Mucosa of descending colon (tissue), 3 donors: ENCODE measurements at regions not wholly inside any gene's neighbourhood (a gene's known extent, or its start where the extent isn't known, plus 50 kb on each side); places are given as distances from the start of the nearest gene placed in this dataset.
"Not testable (repeated sequence)": the region's sequence is repeated elsewhere in the genome, so short reads cannot be mapped to it uniquely, and the experiment has no call there.

ENCODE experiments used
- ATAC-seq: fragments of 200-7000 bp; cut with Tn5 transposase; one replicate; pipeline ENCODE4 v1.9.1; 2020; ENCODE audit warnings: mild to moderate bottlenecking, moderate library complexity
- DNase-seq, 3 donors: peaks; one replicate each; pipeline ENCODE4 v3.0.0-alpha.2; 2020
- H3K36me3 ChIP-seq: fragments of 200-600 bp; one replicate; pipeline ENCODE4 v1.8.0; 2021; ENCODE audit warnings: low read depth, mild to moderate bottlenecking
- H3K4me1 ChIP-seq: fragments of 200-600 bp; one replicate; pipeline ENCODE4 v1.8.0; 2021; ENCODE audit warnings: low read depth, mild to moderate bottlenecking
- H3K4me3 ChIP-seq: fragments of 200-600 bp; one replicate; pipeline ENCODE4 v1.8.0; 2021; ENCODE audit warnings: mild to moderate bottlenecking
- H3K9me3 ChIP-seq: fragments of 200-600 bp; one replicate; pipeline ENCODE4 v1.8.0; 2021; ENCODE audit warnings: mild to moderate bottlenecking
- intact Hi-C, 2 donors: fragments of 100-400 bp; cut with DNase I in 1 of 2; cut with micrococcal nuclease in 1 of 2; formaldehyde crosslinking; loops; one replicate each; pipeline versions ENCODE4 v1.11.0 to v1.11.1; 2022; cut with DNase I, micrococcal nuclease
- TF ChIP-seq, protein P1 (sequence below): fragments of 200-600 bp; IDR thresholded peaks from one replicate; pipeline ENCODE4 v1.8.0; 2022; ENCODE audit warnings: antibody characterized with exemption, mild to moderate bottlenecking
- donor health status: DM: no; HTN: no; CAD: no; lungs with moderate emphysema.
- donor health status: DM: no; HTN: no; CAD: no.
- donor health status: DM: no; HTN: yes; CAD: no.

DNA sequence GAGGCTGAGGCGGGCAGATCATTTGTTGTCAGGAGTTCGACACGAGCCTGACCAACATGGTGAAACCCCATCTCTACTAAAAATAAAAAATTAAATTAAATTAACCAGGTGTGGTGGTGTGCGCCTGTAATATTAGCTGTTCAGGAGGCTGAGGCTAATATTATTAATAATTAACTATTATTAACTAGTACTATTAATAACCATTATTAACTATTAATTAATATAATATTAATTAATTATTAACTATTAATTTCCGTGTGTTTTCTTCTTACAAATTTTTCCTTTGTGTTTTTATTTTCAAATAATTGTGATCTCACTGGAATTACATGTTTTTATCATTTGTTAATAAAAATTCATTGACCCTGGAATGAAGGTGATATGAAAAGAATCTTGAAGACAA is 557.4 kb upstream of the ADGRB3 start:
- Histone ChIP-seq H3K4me3 (no peak overlapping the region), H3K4me1 (no peaks in the 10 kb centered on the region), H3K9me3 (no peaks in the 10 kb centered on the region), H3K36me3 (no peaks in the 10 kb centered on the region)
- TF ChIP-seq, protein P1, sequence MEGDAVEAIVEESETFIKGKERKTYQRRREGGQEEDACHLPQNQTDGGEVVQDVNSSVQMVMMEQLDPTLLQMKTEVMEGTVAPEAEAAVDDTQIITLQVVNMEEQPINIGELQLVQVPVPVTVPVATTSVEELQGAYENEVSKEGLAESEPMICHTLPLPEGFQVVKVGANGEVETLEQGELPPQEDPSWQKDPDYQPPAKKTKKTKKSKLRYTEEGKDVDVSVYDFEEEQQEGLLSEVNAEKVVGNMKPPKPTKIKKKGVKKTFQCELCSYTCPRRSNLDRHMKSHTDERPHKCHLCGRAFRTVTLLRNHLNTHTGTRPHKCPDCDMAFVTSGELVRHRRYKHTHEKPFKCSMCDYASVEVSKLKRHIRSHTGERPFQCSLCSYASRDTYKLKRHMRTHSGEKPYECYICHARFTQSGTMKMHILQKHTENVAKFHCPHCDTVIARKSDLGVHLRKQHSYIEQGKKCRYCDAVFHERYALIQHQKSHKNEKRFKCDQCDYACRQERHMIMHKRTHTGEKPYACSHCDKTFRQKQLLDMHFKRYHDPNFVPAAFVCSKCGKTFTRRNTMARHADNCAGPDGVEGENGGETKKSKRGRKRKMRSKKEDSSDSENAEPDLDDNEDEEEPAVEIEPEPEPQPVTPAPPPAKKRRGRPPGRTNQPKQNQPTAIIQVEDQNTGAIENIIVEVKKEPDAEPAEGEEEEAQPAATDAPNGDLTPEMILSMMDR = no peak
- no peak for ATAC-seq
- DNase-seq = no peak
- intact Hi-C loops = no loop called here

DNA sequence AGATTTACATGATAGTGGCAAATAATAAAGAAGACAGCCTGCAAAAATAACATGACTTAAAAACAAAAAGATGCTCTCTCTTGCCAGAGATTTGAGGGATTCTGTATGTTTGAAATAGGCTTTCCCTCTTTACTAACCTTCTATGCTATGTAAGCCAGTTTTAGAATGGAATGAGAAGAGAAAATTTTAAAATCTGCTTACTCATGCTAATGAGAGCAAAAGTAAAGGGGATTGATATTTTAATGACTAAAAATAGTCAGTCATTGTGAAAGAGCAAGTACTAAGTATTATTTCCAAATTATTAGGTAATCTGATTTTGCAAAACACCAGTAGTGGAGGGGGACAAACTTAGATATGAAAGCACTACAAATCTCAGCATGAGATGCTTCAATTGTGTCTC is 563.3 kb upstream of the ADGRB3 start:
- no peaks in the 10 kb centered on the region for H3K4me1 ChIP-seq
- H3K36me3 ChIP-seq = no peaks in the 10 kb centered on the region
- ATAC-seq = no peak
- intact Hi-C loops = no loop called here
- H3K4me3 ChIP-seq = no peak overlapping the region
- no peak for DNase-seq
- TF ChIP-seq, protein P1 = no peak
- H3K9me3 ChIP-seq = peaks cover 18% of the 10 kb centered on the region

DNA sequence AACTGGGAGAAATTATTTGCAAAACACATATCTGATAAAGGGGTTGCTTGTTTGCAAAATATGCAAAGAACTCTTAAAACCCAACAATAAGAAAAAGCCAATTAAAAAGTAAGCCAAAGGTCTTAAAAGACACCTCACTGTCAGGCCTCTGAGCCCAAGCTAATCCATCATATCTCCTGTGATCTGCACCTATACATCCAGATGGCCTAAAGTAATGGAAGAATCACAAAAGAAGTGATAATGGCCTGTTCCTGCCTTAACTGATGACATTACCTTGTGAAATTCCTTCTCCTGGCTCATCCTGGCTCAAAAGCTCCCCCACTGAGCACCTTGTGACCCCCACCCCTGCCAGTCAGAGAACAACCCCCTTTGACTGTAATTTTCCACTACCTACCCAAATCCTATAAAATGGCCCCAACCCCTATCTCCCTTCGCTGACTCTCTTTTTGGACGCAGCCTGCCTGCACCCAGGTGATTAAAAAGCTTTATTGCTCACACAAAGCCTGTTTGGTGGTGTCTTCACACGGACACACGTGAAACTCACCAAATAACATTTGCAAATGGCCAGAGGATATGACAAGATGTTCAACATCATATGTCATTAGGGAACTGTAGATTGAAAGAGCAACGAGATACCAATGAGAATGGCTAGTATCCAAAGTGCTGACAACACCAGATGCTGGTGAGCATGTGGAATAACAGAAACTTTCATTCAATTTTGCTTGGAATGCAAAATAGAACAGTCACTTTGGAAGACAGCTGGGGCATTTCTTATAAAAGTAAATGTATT is 565.0 kb upstream of the ADGRB3 start:
- intact Hi-C loops = no loop called here
- peaks cover 21% of the 10 kb centered on the region for H3K9me3 ChIP-seq
- H3K36me3 ChIP-seq = no peaks in the 10 kb centered on the region
- no peaks in the 10 kb centered on the region for H3K4me1 ChIP-seq
- no peak for DNase-seq
- TF ChIP-seq, protein P1 = no peak
- H3K4me3 ChIP-seq = no peak overlapping the region
- ATAC-seq = no peak

DNA sequence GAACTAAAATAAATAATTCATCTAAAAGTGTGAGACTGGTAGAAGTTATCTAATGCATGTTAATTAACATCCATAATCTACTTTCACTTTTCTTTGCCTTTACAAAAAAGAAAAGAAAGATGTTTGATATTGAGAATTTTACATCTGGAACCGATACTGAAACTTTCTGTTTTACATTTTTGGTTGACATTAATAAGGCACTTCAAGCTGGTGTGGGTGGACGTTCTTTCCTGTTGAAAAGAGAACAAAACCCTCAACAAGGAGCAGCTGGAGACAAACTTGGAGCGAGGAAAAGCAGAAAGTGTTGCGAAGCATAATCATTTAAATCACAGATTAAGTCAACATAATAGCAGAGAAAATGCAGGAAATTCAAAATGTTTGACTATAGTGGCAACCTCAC is 575.2 kb upstream of the ADGRB3 start:
- TF ChIP-seq, protein P1 = no peak
- H3K36me3 ChIP-seq = no peaks in the 10 kb centered on the region
- H3K4me1 ChIP-seq = no peaks in the 10 kb centered on the region
- no peak for ATAC-seq
- intact Hi-C loops = no loop called here
- H3K4me3 ChIP-seq = no peak overlapping the region
- no peak for DNase-seq
- peaks cover 49% of the 10 kb centered on the region for H3K9me3 ChIP-seq

DNA sequence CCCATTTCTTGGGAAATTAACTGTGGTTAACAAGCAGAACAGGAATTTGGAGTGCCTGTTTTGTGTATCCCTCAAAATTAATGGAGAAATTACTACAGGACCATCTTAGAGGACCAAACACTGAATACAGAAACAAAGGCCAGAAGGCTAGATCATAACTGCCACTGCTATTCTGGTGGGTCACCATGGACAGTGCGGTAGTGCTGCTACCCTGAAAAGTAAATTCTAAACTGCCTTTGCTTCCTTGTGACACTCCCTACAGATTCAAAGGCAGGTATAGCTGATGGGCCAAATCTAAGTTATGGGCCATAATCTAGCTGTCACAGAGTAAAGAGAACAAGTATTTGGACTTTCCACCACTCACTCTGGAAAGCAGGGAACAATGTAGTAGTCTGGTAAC is 575.8 kb upstream of the ADGRB3 start:
- TF ChIP-seq, protein P1 = no peak
- Histone ChIP-seq H3K4me1 (no peaks in the 10 kb centered on the region), H3K4me3 (no peak overlapping the region), H3K36me3 (no peaks in the 10 kb centered on the region), H3K9me3 (peaks cover 52% of the 10 kb centered on the region)
- intact Hi-C loops = no loop called here
- DNase-seq = no peak
- ATAC-seq = no peak

DNA sequence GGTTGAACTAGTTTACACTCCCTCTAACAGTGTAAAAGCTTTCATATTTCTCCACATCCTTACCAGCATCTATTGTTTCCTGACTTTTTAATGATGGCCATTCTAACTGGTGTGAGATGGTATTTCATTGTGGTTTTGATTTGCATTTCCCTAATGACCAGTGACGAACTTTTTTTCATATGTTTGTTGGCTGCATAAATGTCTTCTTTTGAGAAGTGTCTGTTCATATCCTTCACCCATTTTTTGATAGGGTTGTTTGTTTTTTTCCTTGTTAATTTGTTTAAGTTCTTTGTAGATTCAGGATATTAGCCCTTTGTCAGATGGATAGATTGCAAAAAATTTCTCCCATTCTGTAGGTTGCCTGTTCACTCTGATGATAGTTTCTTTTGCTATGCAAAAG is 578.5 kb upstream of the ADGRB3 start:
- DNase-seq, H3K4me1 ChIP-seq, ATAC-seq, H3K4me3 ChIP-seq, intact Hi-C loops, H3K36me3 ChIP-seq: not testable (repeated sequence)
- peaks cover 35% of the 10 kb centered on the region for H3K9me3 ChIP-seq
